ENCODE measurements at regions not wholly inside any gene's neighbourhood (a gene's known extent, or its start where the extent isn't known, plus 50 kb on each side); places are given as distances from the start of the nearest gene placed in this dataset.

DNA sequence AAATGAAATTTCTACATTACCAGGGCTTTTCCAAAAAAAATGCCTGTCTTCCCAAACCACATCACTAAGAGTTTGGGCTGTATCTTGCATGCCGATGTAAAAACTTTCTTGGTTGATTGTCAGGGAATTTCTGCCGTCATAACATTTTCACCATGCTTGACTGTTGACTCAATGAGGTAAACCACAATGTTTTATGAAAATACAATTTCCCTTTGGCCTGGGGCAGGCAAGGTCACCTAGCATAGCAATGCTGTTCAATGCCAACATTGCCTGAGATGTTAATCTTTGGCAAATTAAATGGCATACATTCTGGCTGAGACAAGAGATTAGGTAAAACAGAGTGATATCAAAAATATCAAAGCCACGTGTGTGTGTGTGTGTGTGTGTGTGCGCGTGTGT lies 137.1 kb upstream of the TBL1X start:
- TF ChIP-seq EZH2 (IDR thresholded peaks at IDR 0.05; ENCODE audit: borderline replicate concordance, insufficient read depth, low read length, poor library complexity, severe bottlenecking) (no peak), MXI1 (conservative IDR thresholded peaks at IDR 0.05; ENCODE audit: poor library complexity, severe bottlenecking) (no peak), POLR2AphosphoS5 (IDR thresholded peaks at IDR 0.05) (no peak), RAD21 (conservative IDR thresholded peaks at IDR 0.05) (no peak)
- TF ChIP-seq, protein P1, sequence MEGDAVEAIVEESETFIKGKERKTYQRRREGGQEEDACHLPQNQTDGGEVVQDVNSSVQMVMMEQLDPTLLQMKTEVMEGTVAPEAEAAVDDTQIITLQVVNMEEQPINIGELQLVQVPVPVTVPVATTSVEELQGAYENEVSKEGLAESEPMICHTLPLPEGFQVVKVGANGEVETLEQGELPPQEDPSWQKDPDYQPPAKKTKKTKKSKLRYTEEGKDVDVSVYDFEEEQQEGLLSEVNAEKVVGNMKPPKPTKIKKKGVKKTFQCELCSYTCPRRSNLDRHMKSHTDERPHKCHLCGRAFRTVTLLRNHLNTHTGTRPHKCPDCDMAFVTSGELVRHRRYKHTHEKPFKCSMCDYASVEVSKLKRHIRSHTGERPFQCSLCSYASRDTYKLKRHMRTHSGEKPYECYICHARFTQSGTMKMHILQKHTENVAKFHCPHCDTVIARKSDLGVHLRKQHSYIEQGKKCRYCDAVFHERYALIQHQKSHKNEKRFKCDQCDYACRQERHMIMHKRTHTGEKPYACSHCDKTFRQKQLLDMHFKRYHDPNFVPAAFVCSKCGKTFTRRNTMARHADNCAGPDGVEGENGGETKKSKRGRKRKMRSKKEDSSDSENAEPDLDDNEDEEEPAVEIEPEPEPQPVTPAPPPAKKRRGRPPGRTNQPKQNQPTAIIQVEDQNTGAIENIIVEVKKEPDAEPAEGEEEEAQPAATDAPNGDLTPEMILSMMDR (IDR thresholded peaks at IDR 0.05; ENCODE audit: poor library complexity, severe bottlenecking): no peak
- TF ChIP-seq, protein P2, sequence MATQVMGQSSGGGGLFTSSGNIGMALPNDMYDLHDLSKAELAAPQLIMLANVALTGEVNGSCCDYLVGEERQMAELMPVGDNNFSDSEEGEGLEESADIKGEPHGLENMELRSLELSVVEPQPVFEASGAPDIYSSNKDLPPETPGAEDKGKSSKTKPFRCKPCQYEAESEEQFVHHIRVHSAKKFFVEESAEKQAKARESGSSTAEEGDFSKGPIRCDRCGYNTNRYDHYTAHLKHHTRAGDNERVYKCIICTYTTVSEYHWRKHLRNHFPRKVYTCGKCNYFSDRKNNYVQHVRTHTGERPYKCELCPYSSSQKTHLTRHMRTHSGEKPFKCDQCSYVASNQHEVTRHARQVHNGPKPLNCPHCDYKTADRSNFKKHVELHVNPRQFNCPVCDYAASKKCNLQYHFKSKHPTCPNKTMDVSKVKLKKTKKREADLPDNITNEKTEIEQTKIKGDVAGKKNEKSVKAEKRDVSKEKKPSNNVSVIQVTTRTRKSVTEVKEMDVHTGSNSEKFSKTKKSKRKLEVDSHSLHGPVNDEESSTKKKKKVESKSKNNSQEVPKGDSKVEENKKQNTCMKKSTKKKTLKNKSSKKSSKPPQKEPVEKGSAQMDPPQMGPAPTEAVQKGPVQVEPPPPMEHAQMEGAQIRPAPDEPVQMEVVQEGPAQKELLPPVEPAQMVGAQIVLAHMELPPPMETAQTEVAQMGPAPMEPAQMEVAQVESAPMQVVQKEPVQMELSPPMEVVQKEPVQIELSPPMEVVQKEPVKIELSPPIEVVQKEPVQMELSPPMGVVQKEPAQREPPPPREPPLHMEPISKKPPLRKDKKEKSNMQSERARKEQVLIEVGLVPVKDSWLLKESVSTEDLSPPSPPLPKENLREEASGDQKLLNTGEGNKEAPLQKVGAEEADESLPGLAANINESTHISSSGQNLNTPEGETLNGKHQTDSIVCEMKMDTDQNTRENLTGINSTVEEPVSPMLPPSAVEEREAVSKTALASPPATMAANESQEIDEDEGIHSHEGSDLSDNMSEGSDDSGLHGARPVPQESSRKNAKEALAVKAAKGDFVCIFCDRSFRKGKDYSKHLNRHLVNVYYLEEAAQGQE (IDR thresholded peaks at IDR 0.05; ENCODE audit: borderline replicate concordance): no peak
